Osteoblast (primary cell): ENCODE measurements at regions not wholly inside any gene's neighbourhood (a gene's known extent, or its start where the extent isn't known, plus 50 kb on each side); places are given as distances from the start of the nearest gene placed in this dataset.

ENCODE experiments used
- DNase-seq: peaks from one replicate; pipeline ENCODE4 v3.0.0; 2011; ENCODE audit warnings: low spot score, mixed read lengths; ENCODE audit not compliant: insufficient read length; ENCODE audit errors: missing footprints
- H2AFZ ChIP-seq: 2 replicates; pipeline ENCODE4 v1.6.0; 2011; ENCODE audit warnings: mild to moderate bottlenecking, low read length
- H3K27ac ChIP-seq: 2 replicates; pipeline ENCODE4 v1.5.1; 2011; ENCODE audit warnings: mild to moderate bottlenecking, low read depth, low read length, moderate library complexity
- H3K27me3 ChIP-seq: 2 replicates; pipeline ENCODE4 v1.6.0; 2012; ENCODE audit warnings: mild to moderate bottlenecking, control low read depth, inconsistent platforms, low read length, moderate library complexity; ENCODE audit not compliant: insufficient read depth
- H3K36me3 ChIP-seq: 2 replicates; pipeline ENCODE4 v1.5.1; 2011; ENCODE audit warnings: mild to moderate bottlenecking, low read length, control low read depth, moderate library complexity; ENCODE audit not compliant: insufficient read depth
- H3K4me1 ChIP-seq: 2 replicates; pipeline ENCODE4 v1.5.1; 2011; ENCODE audit warnings: mild to moderate bottlenecking, low read length, control low read depth, moderate library complexity; ENCODE audit not compliant: insufficient read depth
- H3K4me2 ChIP-seq: 2 replicates; pipeline ENCODE4 v1.6.0; 2011; ENCODE audit warnings: mild to moderate bottlenecking, low read length; ENCODE audit not compliant: insufficient read depth
- H3K4me3 ChIP-seq: fragments of 200-600 bp; sonication (generic); 3 replicates; pipeline ENCODE4 v1.5.1; 2012; ENCODE audit warnings: mild to moderate bottlenecking, low read length, inconsistent platforms; ENCODE audit not compliant: insufficient read depth
- H3K79me2 ChIP-seq: 2 replicates; pipeline ENCODE4 v1.6.0; 2012; ENCODE audit warnings: mild to moderate bottlenecking, low read length, control low read depth, inconsistent platforms; ENCODE audit not compliant: insufficient read depth
- H3K9me3 ChIP-seq: 2 replicates; pipeline ENCODE4 v1.5.1; 2011; ENCODE audit warnings: low read depth, low read length, control low read depth
- H4K20me1 ChIP-seq: 2 replicates; pipeline ENCODE4 v1.6.0; 2012; ENCODE audit warnings: mild to moderate bottlenecking, low read length, control low read depth; ENCODE audit not compliant: insufficient read depth
- TF ChIP-seq, protein P1 (sequence below): IDR thresholded peaks from 2 replicates; pipeline ENCODE4 v1.5.1; 2011; ENCODE audit warnings: mild to moderate bottlenecking, low read depth, low read length, moderate library complexity; ENCODE audit errors: extremely low read depth

DNA sequence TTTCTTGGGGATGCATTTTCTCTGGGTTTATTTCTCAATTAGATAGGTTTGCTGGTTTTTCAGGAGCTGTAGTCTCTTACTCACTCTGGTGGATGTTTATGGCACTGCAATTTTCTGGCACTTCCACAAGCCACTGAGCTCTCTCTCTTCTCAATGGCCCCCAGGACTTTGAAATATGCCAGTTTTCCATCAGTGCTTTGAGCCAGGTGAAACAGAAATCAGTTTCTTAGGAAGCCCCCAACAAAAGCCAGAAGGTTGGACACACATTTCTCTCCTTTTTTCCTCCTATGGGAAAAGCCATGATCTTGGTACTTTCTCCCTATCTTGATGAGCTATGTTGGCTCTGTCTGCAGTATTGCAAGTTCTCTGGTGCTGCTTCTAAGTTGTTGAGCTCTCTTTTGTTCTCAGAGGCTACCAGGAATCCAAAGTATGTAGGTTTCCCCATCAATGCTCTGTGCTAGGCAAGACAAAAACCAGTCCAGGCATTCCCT lies 90.7 kb upstream of the SMIM36 start:
- Histone ChIP-seq H3K79me2 (no peaks in the 10 kb centered on the region), H2AFZ (no peak overlapping the region), H3K4me1 (no peaks in the 10 kb centered on the region), H4K20me1 (no peaks in the 10 kb centered on the region), H3K27ac (no peak overlapping the region), H3K4me3 (no peak overlapping the region), H3K4me2 (no peak overlapping the region), H3K27me3 (peaks cover 4% of the 10 kb centered on the region), H3K36me3 (no peaks in the 10 kb centered on the region), H3K9me3 (no peaks in the 10 kb centered on the region)
- peak; percentile 64 for DNase-seq
- TF ChIP-seq, protein P1, sequence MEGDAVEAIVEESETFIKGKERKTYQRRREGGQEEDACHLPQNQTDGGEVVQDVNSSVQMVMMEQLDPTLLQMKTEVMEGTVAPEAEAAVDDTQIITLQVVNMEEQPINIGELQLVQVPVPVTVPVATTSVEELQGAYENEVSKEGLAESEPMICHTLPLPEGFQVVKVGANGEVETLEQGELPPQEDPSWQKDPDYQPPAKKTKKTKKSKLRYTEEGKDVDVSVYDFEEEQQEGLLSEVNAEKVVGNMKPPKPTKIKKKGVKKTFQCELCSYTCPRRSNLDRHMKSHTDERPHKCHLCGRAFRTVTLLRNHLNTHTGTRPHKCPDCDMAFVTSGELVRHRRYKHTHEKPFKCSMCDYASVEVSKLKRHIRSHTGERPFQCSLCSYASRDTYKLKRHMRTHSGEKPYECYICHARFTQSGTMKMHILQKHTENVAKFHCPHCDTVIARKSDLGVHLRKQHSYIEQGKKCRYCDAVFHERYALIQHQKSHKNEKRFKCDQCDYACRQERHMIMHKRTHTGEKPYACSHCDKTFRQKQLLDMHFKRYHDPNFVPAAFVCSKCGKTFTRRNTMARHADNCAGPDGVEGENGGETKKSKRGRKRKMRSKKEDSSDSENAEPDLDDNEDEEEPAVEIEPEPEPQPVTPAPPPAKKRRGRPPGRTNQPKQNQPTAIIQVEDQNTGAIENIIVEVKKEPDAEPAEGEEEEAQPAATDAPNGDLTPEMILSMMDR = peak; percentile 92

DNA sequence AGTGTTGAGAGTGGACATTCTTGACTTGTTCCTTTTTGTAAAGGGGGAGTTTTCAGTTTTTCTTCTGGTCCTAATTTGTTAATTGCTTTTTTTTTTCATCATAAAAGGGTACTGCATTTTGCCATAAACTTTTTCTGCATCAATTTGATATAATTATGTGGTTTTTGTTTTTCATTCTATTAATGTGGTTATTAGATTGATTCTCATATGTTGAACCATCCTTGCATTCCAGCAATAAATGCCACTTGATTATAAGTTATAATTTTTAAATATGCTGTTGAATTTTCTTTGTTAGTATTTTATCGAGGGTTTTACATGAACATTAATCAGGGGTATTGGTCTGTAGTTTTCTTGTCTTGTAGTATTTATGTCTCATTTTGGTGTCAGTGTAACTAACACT lies 87.2 kb upstream of the SMIM36 start:
- H2AFZ ChIP-seq = no peak overlapping the region
- H3K4me1 ChIP-seq = no peaks in the 10 kb centered on the region
- H3K27ac ChIP-seq = no peak overlapping the region
- H3K4me2 ChIP-seq = no peak overlapping the region
- no peak overlapping the region for H3K4me3 ChIP-seq
- TF ChIP-seq, protein P1 = no peak
- H3K27me3 ChIP-seq = peaks cover 4% of the 10 kb centered on the region
- DNase-seq = no peak
- no peaks in the 10 kb centered on the region for H3K36me3 ChIP-seq
- H3K79me2 ChIP-seq = no peaks in the 10 kb centered on the region
- H3K9me3 ChIP-seq = no peaks in the 10 kb centered on the region
- H4K20me1 ChIP-seq = no peaks in the 10 kb centered on the region

DNA sequence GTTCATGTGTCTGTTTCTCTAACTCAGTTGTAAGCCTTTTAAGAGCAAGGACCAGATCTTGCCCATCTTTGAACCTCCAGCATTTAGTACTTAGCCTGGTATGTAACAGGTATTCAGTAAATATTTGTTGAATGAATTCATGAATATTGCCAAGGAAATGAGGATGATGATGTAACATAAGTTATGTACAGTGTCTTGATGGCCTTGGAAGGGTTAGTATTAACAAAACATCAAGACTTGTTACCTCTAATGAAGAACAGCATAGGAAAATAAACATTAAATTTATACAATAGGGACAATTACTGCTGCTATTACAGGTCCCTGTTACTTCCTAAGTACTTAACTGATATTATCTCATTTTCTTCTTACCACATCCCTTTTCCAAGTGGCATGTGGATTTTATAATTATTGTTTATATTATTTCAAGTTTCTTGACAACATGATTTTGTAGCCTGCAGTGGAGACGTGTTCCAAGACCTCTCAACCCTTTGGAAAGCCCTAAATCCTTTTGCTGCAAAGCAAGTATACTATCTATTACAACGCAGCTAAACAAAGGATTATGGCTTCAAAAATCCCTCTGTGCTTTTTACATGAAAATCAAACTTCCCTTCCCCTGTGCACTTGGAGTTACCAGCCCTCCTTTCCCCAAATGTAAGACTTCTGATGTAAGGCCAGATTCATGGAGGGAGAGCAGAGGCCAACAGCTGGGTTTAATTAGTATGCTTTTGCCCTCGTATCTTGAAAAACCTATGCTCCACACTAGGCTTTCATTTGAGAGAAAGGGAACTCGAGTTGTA lies 77.4 kb upstream of the SMIM36 start:
- Histone ChIP-seq H3K4me1 (peaks cover 17% of the 10 kb centered on the region), H3K79me2 (no peaks in the 10 kb centered on the region), H2AFZ (no peak overlapping the region), H3K4me3 (no peak overlapping the region), H3K9me3 (no peaks in the 10 kb centered on the region), H3K27me3 (no peaks in the 10 kb centered on the region), H3K36me3 (no peaks in the 10 kb centered on the region), H3K27ac (no peak overlapping the region), H4K20me1 (no peaks in the 10 kb centered on the region), H3K4me2 (no peak overlapping the region)
- no peak for DNase-seq
- TF ChIP-seq, protein P1 = no peak

DNA sequence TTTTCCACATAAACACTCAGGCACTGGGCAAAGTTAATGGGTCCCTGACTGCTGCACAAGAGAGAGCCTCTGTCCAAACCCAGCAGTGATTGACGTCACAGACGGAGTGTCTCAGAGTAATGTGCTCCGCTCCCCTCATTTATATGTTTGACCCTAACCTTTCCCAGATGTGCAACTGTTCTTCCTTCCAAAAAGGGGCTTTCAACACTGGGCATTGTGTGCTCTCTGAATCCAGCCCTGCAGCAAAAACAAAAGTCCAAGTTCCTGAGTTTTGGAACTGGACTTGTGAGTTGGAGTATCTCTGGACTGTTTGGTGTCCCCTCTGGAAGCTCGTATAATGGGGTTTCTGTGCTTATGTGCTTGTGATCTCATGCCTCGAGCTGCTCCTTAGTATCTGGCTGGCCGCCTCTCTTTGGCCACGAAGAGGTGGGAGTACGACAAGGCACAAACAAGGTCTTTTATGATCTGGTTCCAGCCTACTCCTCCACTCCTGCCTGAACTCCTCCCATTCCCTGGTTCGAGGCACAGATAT lies 76.4 kb upstream of the SMIM36 start:
- no peak for DNase-seq
- Histone ChIP-seq H3K4me3 (no peak overlapping the region), H2AFZ (no peak overlapping the region), H3K4me1 (peaks cover 23% of the 10 kb centered on the region), H3K27ac (no peak overlapping the region), H3K9me3 (no peaks in the 10 kb centered on the region), H4K20me1 (no peaks in the 10 kb centered on the region), H3K36me3 (no peaks in the 10 kb centered on the region), H3K4me2 (no peak overlapping the region), H3K79me2 (no peaks in the 10 kb centered on the region), H3K27me3 (no peaks in the 10 kb centered on the region)
- TF ChIP-seq, protein P1 = no peak
